Right ventricle myocardium superior (tissue), 1 donor: ENCODE measurements at regions not wholly inside any gene's neighbourhood (a gene's known extent, or its start where the extent isn't known, plus 50 kb on each side); places are given as distances from the start of the nearest gene placed in this dataset.
A peak's percentile ranks its signal among the peaks of the same experiment; 100 is the strongest.
"Not testable (repeated sequence)": the region's sequence is repeated elsewhere in the genome, so short reads cannot be mapped to it uniquely, and the experiment has no call there.

ENCODE experiments used
- ATAC-seq: fragments of 200-7000 bp; cut with Tn5 transposase; one replicate; pipeline ENCODE4 v1.9.1; 2020; ENCODE audit warnings: mild to moderate bottlenecking; ENCODE audit not compliant: poor library complexity
- DNase-seq: peaks from one replicate; pipeline ENCODE4 v3.0.0-alpha.2; 2020
- intact Hi-C: fragments of 100-400 bp; cut with DNase I; formaldehyde crosslinking; loops from one replicate; pipeline ENCODE4 v1.11.2; 2022
- donor health status: DM: no; HTN: yes; CAD: no; lungs with severe emphysema.

GRCh38 chr1:182275271-182275670 lies 116.3 kb downstream of the GLUL start:
- intact Hi-C loops = no loop called here
- ATAC-seq = no peak
- no peak for DNase-seq

DNA sequence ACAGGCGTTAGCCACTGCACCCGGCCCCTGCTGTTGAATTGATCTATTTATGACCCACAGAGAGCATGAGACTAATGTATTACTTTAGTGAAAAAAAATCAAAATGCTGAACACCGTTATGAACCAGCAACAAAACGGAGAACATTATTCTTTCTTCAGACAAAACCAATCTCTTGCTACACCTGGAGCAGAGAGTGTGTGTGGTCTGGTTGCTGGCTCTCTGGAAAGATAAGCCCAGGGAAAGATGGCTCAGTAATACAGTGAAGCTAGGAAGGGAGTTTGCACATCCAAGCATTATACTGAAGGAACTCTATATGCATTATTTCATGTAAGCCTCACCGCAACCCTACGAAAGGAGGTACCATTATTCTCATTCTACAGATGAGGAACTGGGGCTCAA lies 117.0 kb downstream of the GLUL start:
- intact Hi-C loops = no loop called here
- ATAC-seq = no peak
- no peak for DNase-seq

- DNase-seq = no peak
- no peak for ATAC-seq
- intact Hi-C loops = no loop called here
These were observed 120.9 kb downstream of the GLUL start for GRCh38 chr1:182270731-182271130.

GRCh38 chr1:182269097-182269496 lies 122.5 kb downstream of the GLUL start:
- intact Hi-C loops = no loop called here
- DNase-seq (no peak), ATAC-seq (no peak)

- ATAC-seq = no peak
- intact Hi-C loops = no loop called here
- no peak for DNase-seq
These were observed 122.9 kb downstream of the GLUL start for GRCh38 chr1:182268669-182269068.

DNA sequence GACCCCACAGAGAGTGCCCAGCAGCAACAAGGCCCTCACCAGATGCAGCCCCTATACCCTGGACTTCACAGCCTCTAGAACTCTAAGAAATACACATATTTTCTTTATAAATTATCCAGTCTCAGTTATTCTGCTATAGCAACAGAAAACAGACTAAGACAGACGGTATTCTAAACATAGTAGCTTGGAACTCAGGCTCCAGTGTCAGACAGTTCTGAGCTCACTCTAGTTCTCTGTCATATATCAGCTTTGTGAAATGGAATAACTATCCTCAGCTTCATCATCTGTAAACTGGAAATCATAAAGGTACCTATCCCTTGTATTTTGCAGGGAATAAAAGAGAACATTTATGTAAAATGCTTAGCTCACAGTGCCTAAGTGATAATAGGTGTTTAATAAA lies 127.4 kb downstream of the GLUL start:
- intact Hi-C loops = no loop called here
- ATAC-seq (no peak), DNase-seq (no peak)

DNA sequence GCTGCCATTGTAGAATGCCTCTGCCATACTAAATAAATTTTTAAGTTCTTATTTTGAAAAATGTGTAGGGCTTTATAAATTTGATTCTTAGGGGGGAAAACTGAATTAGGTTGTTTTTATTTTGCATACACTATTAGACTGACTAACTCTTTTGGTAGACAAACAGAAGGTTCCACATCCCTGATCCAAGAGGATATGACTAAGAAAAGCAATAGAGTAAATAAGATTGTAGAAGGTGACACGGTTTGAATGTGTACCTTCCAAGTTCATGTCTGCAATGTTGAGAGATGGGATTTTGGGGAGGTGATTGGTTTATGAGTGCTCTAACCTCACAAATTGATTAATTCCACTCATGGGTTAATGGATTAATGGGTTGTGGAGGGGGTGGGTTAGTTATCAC lies 127.9 kb downstream of the GLUL start:
- no peak for ATAC-seq
- intact Hi-C loops = no loop called here
- DNase-seq = no peak

- DNase-seq = no peak
- peak; percentile 14 for ATAC-seq
- intact Hi-C loops = no loop called here
These were observed 129.2 kb downstream of the GLUL start for GRCh38 chr1:182262425-182262824.

GRCh38 chr1:182261655-182262054 lies 129.9 kb downstream of the GLUL start:
- intact Hi-C loops = no loop called here
- DNase-seq (no peak), ATAC-seq (no peak)

DNA sequence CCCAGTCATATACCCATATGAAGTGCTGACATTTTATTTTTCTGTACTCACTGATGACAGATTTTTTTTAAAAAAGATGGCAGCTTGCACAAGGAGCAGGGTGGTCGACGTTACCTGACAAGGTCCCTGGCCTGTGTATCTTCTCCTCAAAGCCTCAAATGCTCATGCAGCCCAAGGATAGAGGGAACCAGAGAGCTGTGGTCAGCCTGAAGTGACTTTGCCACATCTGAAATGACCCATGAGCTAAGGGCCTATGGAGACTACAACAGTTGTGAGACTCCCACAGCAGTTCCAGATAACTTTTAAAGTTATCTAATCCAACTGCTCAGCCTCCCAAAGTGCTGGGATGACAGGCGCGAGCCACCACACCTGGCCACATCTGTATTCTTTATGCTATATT lies 131.1 kb downstream of the GLUL start:
- no peak for ATAC-seq
- DNase-seq = no peak
- intact Hi-C loops = no loop called here

- DNase-seq = no peak
- no peak for ATAC-seq
- intact Hi-C loops = no loop called here
These were observed 131.6 kb downstream of the GLUL start for GRCh38 chr1:182259968-182260367.

DNA sequence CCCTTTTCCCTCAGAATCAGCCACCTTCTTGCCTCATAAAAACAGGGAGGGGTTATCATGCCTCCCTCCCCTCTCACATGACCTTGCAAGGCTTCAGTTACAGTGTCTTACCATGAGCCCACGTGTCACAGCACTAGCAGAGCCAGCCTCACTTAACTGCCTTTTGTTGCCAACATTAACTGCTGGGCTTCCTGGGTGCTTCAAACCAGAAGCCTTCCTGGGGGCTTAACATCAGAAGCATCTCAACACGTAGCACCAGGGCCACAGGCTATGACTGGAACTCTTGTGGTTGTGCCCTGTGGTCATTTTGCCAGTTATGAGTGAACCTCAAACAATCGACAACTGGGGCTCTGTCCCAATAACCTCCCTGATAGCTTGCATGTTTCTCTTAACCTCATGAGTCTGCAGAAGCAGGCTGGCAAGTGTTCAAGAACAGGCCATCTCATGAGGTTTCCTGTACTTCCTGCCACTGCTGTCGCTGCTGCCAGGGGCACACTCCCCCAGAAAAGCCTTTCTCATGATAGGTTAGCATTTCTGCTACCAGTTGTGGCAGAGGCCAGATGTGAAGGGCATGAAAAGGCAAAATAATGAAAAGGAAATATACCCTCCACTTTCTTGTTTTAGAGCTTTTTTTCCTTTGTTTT lies 132.2 kb downstream of the GLUL start:
- DNase-seq = peak; percentile 68
- ATAC-seq = peak; percentile 57
- intact Hi-C loops = no loop called here

DNA sequence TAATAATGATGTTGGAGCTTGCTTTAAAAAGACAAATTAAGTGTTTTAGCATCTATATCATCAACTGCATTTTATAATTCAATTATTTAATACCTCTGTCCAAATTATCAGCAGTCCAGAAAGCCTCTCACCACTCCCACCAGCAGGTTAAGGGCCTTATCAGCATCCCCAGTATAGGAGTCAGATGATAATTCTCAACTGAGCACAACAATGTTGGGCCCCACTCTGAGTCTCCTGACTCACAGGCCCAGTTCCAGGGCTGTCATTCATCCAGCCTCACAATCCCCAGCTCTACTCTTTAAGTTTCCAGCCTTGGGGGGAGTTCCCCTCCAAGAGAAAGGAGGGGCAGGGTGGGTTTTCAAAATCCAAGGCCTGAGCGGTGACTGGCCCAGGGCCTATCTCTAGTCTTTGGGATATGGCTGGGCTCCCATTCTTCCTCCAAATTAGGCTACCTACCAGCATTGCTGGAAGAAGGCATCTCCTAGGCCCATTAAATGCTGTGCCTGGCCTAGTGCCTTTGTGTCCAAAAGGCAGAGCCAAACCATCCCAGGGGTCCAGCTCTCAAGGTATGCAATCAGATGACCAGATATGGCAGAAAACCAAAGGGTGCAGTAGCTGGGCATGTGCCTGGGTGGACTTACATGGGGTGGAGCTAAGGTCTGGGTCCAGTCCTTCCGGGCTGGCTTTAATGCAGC lies 134.1 kb downstream of the GLUL start:
- ATAC-seq = peak; percentile 63
- intact Hi-C loops = no loop called here
- DNase-seq = peak; percentile 47

GRCh38 chr1:182256931-182257330 lies 134.7 kb downstream of the GLUL start:
- ATAC-seq = no peak
- no peak for DNase-seq
- intact Hi-C loops = no loop called here

- intact Hi-C loops = no loop called here
- ATAC-seq (peak; percentile 69), DNase-seq (no peak)
These were observed 136.1 kb downstream of the GLUL start for GRCh38 chr1:182255494-182255893.

- intact Hi-C loops = no loop called here
- ATAC-seq (no peak), DNase-seq (no peak)
These were observed 138.2 kb downstream of the GLUL start for GRCh38 chr1:182253319-182253860.

- intact Hi-C loops = no loop called here
- ATAC-seq (no peak), DNase-seq (no peak)
These were observed 140.0 kb downstream of the GLUL start for GRCh38 chr1:182251561-182251960.

DNA sequence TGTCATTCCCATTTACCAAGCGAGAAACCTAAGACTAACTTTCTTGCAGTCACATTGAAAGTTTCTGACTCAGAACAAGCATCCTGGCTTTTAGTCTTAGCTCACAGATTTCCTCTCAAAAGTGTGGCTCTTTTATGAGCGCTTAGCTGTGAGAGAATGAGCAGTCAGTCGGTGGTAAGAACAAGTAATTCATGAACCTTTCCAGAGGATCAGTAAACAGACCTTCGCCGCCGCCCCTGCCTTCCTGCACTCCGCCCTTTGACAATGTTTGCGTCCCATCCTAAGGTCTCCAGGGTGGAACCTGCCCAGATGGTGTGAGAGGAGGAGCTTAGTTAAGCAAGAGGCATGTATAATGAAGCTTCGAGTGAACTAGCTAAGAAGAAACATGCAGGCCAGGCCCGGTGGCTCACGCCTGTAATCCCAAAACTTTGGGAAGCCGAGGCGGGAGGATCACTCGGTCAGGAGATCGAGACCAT lies 142.4 kb downstream of the GLUL start:
- ATAC-seq (peak; percentile 49), DNase-seq (no peak)
- intact Hi-C loops = no loop called here

DNA sequence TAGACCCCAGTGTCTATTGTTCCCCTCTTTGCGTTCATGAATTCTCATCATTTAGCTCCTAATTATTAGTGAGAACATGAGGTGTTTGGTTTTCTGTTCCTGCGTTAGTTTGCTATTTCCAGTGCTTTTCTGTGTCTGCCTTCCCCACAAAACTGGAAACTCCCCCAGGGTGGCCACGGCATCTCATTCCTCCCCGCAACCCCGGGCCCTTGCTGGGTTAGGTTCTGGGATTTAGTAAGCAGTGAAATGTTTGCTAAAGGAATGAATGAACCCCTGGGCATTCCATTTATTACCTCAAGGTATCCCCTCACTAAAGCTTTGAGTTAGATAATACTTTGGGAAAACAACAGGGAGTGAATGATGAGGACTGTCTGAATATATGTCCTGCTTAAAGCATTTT lies 142.9 kb downstream of the GLUL start:
- intact Hi-C loops = no loop called here
- no peak for ATAC-seq

DNA sequence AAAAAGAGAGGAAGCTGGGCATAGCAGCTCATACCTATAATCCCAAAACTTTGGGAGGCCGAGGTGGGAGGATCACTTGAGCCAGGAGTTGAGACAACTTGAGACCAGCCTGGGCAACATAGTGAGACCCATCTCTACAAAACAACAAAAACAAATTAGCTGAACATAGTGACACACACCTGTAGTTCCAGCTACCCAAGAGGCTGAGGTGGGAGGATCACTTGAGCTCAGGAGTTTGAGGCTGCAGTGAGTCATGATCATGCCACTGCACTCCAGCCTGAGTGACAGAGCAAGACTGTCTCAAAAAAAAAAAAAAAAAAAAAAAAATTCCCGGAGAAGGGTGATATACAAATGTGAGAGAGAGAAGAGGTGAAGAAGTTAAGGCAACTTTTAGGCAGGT lies 143.8 kb downstream of the GLUL start:
- DNase-seq, intact Hi-C loops, ATAC-seq: not testable (repeated sequence)

More for the DNA sequence above, 142.9 kb downstream of the GLUL start:
- no peak for DNase-seq
